H1 (cell line): ENCODE measurements at regions not wholly inside any gene's neighbourhood (a gene's known extent, or its start where the extent isn't known, plus 50 kb on each side); places are given as distances from the start of the nearest gene placed in this dataset.

Source experiments
- CHD7 ChIP-seq: fragments of 300-600 bp; sonication (generic); IDR thresholded peaks from 2 replicates; pipeline ENCODE4 v1.7.1; 2012; ENCODE audit warnings: low read length, moderate library complexity, mild to moderate bottlenecking, inconsistent platforms; ENCODE audit not compliant: insufficient replicate concordance
- E2F6 ChIP-seq: IDR thresholded peaks from 2 replicates; pipeline ENCODE4 v1.6.1; 2012; ENCODE audit warnings: inconsistent platforms
- FOSL1 ChIP-seq: IDR thresholded peaks from 2 replicates; pipeline ENCODE4 v1.6.1; 2011; ENCODE audit warnings: mild to moderate bottlenecking, low read depth, low read length, moderate library complexity; ENCODE audit not compliant: insufficient read depth
- KDM5A ChIP-seq: fragments of 200-600 bp; IDR thresholded peaks from 2 replicates; pipeline ENCODE4 v1.7.1; 2012; ENCODE audit warnings: mild to moderate bottlenecking, low read length, inconsistent platforms, mixed read lengths
- PHF8 ChIP-seq: fragments of 200-600 bp; sonication (generic); conservative IDR thresholded peaks from 2 replicates; pipeline ENCODE4 v1.7.1; 2012; ENCODE audit warnings: low read depth, mild to moderate bottlenecking, inconsistent platforms, low read length, moderate library complexity
- SIN3A ChIP-seq, 2 experiments: IDR thresholded peaks in 1 of 2; conservative IDR thresholded peaks in 1 of 2; 2 replicates each; pipeline ENCODE4 v1.6.1; 2011 to 2012; ENCODE audit warnings: low read length in 2 of 2, improper control_type of control experiment in 1 of 2, low read depth in 1 of 2, mild to moderate bottlenecking in 1 of 2
- SIX5 ChIP-seq: IDR thresholded peaks from 2 replicates; pipeline ENCODE4 v1.6.1; 2011; ENCODE audit warnings: mild to moderate bottlenecking, low read depth, low read length
- SUZ12 ChIP-seq: fragments of 200-600 bp; sonication (generic); IDR thresholded peaks from 2 replicates; pipeline ENCODE4 v1.6.1; 2012; ENCODE audit warnings: mild to moderate bottlenecking, inconsistent platforms, low read length, moderate library complexity, mixed read lengths
- TBP ChIP-seq: IDR thresholded peaks from 2 replicates; pipeline ENCODE4 v1.6.1; 2011; ENCODE audit warnings: low read depth, low read length, improper control_type of control experiment
- YY1 ChIP-seq: IDR thresholded peaks from 2 replicates; pipeline ENCODE4 v1.6.1; 2011; ENCODE audit warnings: low read depth, mild to moderate bottlenecking, low read length

GRCh38 chr3:69510481-69511030 is 124.7 kb upstream of the FRMD4B start (continued):
- no peak for TF ChIP-seq CHD7
- no peak for TF ChIP-seq TBP
- TF ChIP-seq YY1: no peak
- no peak for TF ChIP-seq FOSL1
- no peak for TF ChIP-seq PHF8
- TF ChIP-seq E2F6: no peak
- TF ChIP-seq SIX5: no peak
- no peak for TF ChIP-seq KDM5A
- no peak for TF ChIP-seq SUZ12
- no peak for TF ChIP-seq SIN3A (conservative IDR thresholded peaks at IDR 0.05 in 1 of 2, IDR thresholded peaks at IDR 0.05 in 1 of 2; ENCODE audit: low read depth in 1 of 2, low read length in 2 of 2)
